Ovary (tissue), 7 donors: ENCODE measurements at regions not wholly inside any gene's neighbourhood (a gene's known extent, or its start where the extent isn't known, plus 50 kb on each side); places are given as distances from the start of the nearest gene placed in this dataset.

ENCODE experiments used
- DNase-seq, 5 donors: peaks; one replicate each; pipeline ENCODE4 v3.0.0-alpha.2; 2019 to 2020
- H3K27ac ChIP-seq, 2 donors: fragments of 200-600 bp; one replicate each; pipeline versions ENCODE4 v1.5.1 to v1.8.0; 2019 to 2022
- H3K27me3 ChIP-seq: fragments of 200-600 bp; one replicate; pipeline ENCODE4 v1.8.0; 2022
- H3K36me3 ChIP-seq: fragments of 200-600 bp; sonication (generic); one replicate; pipeline ENCODE4 v1.5.1; 2019
- H3K4me1 ChIP-seq: one replicate; pipeline ENCODE4 v1.8.1; 2013; ENCODE audit warnings: mild to moderate bottlenecking, moderate library complexity; ENCODE audit not compliant: insufficient read depth
- H3K4me3 ChIP-seq: fragments of 200-600 bp; sonication (generic); one replicate; pipeline ENCODE4 v1.5.1; 2017
- H3K9me3 ChIP-seq, 2 donors: fragments of 200-600 bp in 1 of 2; sonication (generic) in 1 of 2; one replicate each; pipeline versions ENCODE4 v1.5.1 to v1.8.1; 2013 to 2019; ENCODE audit warnings: mild to moderate bottlenecking in 1 of 2, moderate library complexity in 1 of 2
- EP300 ChIP-seq: sonication (generic); formaldehyde crosslinking; IDR thresholded peaks from one replicate; pipeline ENCODE4 v1.6.1; 2017; ENCODE audit warnings: antibody characterized with exemption
- POLR2A ChIP-seq: fragments of 450-650 bp; IDR thresholded peaks from one replicate; pipeline ENCODE4 v1.6.1; 2017; ENCODE audit warnings: antibody characterized with exemption, mild to moderate bottlenecking, moderate library complexity
- WGBS, 3 donors: extraction: QIAGEN DNeasy Blood & Tissue Kit in 1 of 3; methylation state at CpG; one replicate each; pipeline versions ENCODE4 v1.1.5 to v1.1.7; 2013 to 2017; 5-methylcytosine and 5-hydroxymethylcytosine counted together
- intact Hi-C, 4 donors: fragments of 100-400 bp; cut with DNase I; formaldehyde crosslinking; loops; one replicate each; pipeline versions ENCODE4 v1.11.0 to v1.15.1; 2022 to 2023
- TF ChIP-seq, protein P1 (sequence below), 3 donors: fragments of 450-650 bp in 2 of 3; fragments of 200-600 bp in 1 of 3; IDR thresholded peaks; one replicate each; pipeline versions ENCODE4 v1.5.1 to v1.8.0; 2016 to 2022; ENCODE audit warnings: antibody characterized with exemption in 3 of 3, mild to moderate bottlenecking in 1 of 3
- donor health status: DM: no; HTN: no; CAD: no; lungs with moderate emphysema.
- donor health status: DM: no; HTN: no; CAD: no.
- donor health status: Bipolar disorder and iron deficiency.
- donor health status: DM: no; HTN: no; CAD: no.
- donor health status: DM: yes; HTN: yes; CAD: no.

DNA sequence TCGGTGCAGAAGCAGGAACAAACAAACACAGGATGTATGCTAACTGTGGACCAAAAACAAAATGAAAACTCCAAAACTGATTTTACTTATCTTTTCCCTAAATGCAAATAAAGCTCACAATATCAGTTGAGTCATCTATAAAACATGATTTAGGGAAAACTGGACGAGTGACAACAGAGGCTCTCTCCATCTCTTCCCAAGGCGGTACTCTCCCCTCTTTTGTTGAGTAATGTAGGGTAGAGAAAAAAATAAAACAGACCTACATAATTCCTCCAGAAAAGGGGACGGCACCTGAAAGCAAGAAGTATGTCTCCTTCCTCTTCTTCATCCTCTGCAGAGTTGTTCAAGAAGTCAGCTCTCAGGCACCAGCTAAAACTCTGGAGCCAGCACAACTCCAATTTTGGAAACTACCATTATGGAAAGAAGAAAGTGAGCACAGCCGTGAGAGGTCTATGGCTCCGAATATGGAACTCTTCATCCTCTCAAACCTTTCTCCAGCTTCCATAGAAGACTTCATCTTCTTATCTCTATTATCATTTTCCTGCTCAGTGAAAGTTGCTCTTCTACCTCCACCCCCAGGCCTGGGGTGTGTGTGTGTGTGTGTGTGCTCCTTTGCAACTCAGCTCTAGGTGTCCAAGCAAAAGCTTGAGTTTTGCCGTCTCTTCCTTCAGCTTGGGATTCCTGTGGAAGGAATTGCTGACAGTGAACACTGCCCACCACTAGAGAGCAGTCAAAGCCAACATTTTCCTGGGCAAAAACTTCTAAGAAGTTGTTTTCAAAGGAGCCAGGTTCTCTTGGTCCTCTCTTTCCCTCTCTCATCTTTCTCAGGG is 155.4 kb downstream of the DIO2 start:
- TF ChIP-seq, protein P1, sequence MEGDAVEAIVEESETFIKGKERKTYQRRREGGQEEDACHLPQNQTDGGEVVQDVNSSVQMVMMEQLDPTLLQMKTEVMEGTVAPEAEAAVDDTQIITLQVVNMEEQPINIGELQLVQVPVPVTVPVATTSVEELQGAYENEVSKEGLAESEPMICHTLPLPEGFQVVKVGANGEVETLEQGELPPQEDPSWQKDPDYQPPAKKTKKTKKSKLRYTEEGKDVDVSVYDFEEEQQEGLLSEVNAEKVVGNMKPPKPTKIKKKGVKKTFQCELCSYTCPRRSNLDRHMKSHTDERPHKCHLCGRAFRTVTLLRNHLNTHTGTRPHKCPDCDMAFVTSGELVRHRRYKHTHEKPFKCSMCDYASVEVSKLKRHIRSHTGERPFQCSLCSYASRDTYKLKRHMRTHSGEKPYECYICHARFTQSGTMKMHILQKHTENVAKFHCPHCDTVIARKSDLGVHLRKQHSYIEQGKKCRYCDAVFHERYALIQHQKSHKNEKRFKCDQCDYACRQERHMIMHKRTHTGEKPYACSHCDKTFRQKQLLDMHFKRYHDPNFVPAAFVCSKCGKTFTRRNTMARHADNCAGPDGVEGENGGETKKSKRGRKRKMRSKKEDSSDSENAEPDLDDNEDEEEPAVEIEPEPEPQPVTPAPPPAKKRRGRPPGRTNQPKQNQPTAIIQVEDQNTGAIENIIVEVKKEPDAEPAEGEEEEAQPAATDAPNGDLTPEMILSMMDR (IDR thresholded peaks at IDR 0.05) = peak in 1 of 3 donors; percentile 10
- TF ChIP-seq EP300 = no peak
- 61 to 69% (median 65%) methylated on average over 7 of the region's 7 CpGs for WGBS, 3 donors
- intact Hi-C loops = no loop called here
- H3K9me3 ChIP-seq = no peaks in the 10 kb centered on the region
- H3K27me3 ChIP-seq = no peaks in the 10 kb centered on the region
- H3K4me1 ChIP-seq = no peaks in the 10 kb centered on the region
- H3K27ac ChIP-seq = no peak overlapping the region
- H3K4me3 ChIP-seq = no peak overlapping the region
- DNase-seq = peak in 2 of 5 donors; percentile 20 to 31
- H3K36me3 ChIP-seq = no peaks in the 10 kb centered on the region

DNA sequence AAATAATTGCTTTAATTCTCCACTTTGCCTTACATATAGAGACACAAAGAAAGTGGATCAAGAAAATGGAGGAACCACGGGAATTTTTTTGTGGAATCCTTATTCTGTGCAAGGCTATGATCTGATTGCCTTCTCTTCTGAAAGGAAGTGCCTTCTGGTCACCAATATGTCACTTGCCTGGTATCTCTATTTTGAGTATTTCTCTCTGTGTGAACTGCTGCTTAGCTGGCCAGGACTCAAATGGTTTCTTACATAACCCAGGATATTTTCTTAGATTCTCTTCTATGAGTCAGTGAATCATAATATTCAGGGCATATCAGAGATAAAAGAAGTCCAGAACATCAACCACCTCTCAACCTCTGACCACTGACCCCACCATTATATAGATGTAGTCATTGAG is 156.1 kb downstream of the DIO2 start:
- Histone ChIP-seq H3K4me3 (no peak overlapping the region), H3K4me1 (no peaks in the 10 kb centered on the region), H3K27me3 (no peaks in the 10 kb centered on the region), H3K9me3 (no peaks in the 10 kb centered on the region), H3K36me3 (no peaks in the 10 kb centered on the region), H3K27ac (no peak overlapping the region)
- intact Hi-C loops = no loop called here
- no peak for DNase-seq
- TF ChIP-seq POLR2A = no peak
- TF ChIP-seq, protein P1 (IDR thresholded peaks at IDR 0.05) = no peak
- no peak for TF ChIP-seq EP300
- 63 to 71% (median 69%) methylated on average over 1 of the region's 1 CpG for WGBS, 3 donors

DNA sequence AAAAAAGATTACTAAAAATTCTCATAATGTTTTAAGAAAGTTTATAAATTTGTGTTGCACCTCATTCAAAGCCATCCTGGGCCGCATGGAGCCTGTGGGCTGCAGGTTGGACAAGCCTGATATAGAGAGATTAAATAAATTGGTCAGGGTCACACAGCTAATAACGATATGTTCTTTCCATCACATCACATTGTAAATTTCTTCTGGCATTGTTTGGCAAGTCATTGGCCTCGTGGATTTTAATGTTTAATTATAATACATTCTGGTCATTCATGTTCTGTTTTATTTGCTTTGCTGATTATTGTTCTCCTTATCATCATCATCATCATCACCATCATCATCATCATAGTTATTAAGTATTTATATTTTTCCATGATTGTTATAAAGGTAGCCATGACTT is 157.3 kb downstream of the DIO2 start:
- Histone ChIP-seq H3K36me3 (no peaks in the 10 kb centered on the region), H3K27ac (no peak overlapping the region), H3K4me3 (no peak overlapping the region), H3K9me3 (no peaks in the 10 kb centered on the region), H3K4me1 (no peaks in the 10 kb centered on the region), H3K27me3 (no peaks in the 10 kb centered on the region)
- DNase-seq = no peak
- TF ChIP-seq POLR2A (no peak), EP300 (no peak)
- TF ChIP-seq, protein P1 (IDR thresholded peaks at IDR 0.05) = no peak
- intact Hi-C loops = no loop called here
- WGBS, 3 donors = 75 to 79% (median 78%) methylated on average over 3 of the region's 3 CpGs

DNA sequence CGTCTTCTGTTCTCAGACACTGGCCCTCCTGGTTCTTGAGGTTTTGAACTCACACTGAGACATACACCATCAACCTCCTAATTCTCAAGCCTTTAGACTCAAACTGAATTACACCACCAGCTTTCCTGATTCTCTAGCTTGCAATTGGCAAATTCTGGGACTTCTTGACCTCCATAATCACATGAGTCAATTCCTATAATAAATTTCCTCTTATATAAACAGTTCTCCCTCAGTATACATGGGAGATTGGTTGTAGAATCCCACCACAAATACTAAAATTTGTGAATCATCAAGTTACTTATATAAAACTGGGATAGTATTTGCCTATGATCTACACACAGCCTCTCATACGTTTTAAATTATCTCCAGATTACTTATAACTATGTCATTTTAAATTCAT is 162.2 kb downstream of the DIO2 start:
- Histone ChIP-seq H3K4me3 (no peak overlapping the region), H3K27ac (no peak overlapping the region), H3K9me3 (no peaks in the 10 kb centered on the region), H3K4me1 (no peaks in the 10 kb centered on the region), H3K36me3 (no peaks in the 10 kb centered on the region), H3K27me3 (no peaks in the 10 kb centered on the region)
- intact Hi-C loops = loop anchor here in 1 of 4 donors (5.0 kb wide), 1 partner anchor 798 kb away; no protein-coding TSS in a partner anchor
- TF ChIP-seq EP300 = no peak
- TF ChIP-seq, protein P1 (IDR thresholded peaks at IDR 0.05) = no peak
- TF ChIP-seq POLR2A = no peak
- DNase-seq = no peak
- 83 to 89% (median 88%) methylated on average over 2 of the region's 2 CpGs for WGBS, 3 donors
